PFSK-1 (cell line): ENCODE measurements at regions not wholly inside any gene's neighbourhood (a gene's known extent, or its start where the extent isn't known, plus 50 kb on each side); places are given as distances from the start of the nearest gene placed in this dataset.

Experiments
- FOXP2 ChIP-seq: optimal IDR thresholded peaks from 2 replicates; pipeline ENCODE3; 2011; ENCODE audit warnings: borderline replicate concordance, control low read depth, inconsistent platforms; ENCODE audit not compliant: insufficient read depth; ENCODE audit errors: extremely low read length, extremely low read depth
- POLR2AphosphoS5 ChIP-seq: IDR thresholded peaks from 2 replicates; pipeline ENCODE4 v1.6.1; 2012; ENCODE audit warnings: low read depth, mild to moderate bottlenecking, control low read depth, low read length, moderate library complexity
- SIN3A ChIP-seq: IDR thresholded peaks from 2 replicates; pipeline ENCODE4 v1.6.1; 2012; ENCODE audit warnings: mild to moderate bottlenecking, low read length, moderate library complexity, borderline replicate concordance; ENCODE audit not compliant: insufficient read depth
- TAF1 ChIP-seq: IDR thresholded peaks from 2 replicates; pipeline ENCODE4 v1.6.1; 2012; ENCODE audit warnings: low read length, control low read depth, borderline replicate concordance; ENCODE audit not compliant: insufficient read depth
- TF ChIP-seq, protein P1 (sequence below), 2 experiments: IDR thresholded peaks; 2 replicates each; pipeline versions ENCODE4 v1.6.1 to v1.8.0; 2011 to 2012; ENCODE audit warnings: low read depth in 2 of 2, low read length in 2 of 2, control low read depth in 1 of 2, inconsistent platforms in 1 of 2, mild to moderate bottlenecking in 1 of 2, moderate library complexity in 1 of 2; ENCODE audit not compliant: insufficient read depth in 1 of 2

DNA sequence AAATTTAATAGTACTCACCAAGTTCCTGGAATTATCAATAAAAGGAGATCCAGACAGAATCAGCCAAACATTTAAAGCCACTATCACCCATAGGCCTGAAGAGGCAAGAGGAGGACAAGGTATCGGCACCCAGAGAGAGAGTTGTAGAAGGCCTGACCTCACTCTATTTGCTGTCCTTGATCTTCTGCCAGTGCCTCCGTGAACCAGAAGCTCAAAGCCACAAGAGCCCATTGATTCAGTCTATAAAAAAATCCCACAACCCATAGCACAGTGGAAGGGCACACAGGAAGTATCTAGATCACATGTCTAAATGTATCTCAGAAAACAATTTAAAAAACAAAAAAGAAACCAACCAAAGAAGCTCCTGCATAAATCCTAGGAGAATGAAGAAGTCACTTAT, 68.6 kb upstream of the FAM174B start:
- TF ChIP-seq TAF1 (no peak), POLR2AphosphoS5 (no peak), FOXP2 (no peak), SIN3A (no peak)
- TF ChIP-seq, protein P1, sequence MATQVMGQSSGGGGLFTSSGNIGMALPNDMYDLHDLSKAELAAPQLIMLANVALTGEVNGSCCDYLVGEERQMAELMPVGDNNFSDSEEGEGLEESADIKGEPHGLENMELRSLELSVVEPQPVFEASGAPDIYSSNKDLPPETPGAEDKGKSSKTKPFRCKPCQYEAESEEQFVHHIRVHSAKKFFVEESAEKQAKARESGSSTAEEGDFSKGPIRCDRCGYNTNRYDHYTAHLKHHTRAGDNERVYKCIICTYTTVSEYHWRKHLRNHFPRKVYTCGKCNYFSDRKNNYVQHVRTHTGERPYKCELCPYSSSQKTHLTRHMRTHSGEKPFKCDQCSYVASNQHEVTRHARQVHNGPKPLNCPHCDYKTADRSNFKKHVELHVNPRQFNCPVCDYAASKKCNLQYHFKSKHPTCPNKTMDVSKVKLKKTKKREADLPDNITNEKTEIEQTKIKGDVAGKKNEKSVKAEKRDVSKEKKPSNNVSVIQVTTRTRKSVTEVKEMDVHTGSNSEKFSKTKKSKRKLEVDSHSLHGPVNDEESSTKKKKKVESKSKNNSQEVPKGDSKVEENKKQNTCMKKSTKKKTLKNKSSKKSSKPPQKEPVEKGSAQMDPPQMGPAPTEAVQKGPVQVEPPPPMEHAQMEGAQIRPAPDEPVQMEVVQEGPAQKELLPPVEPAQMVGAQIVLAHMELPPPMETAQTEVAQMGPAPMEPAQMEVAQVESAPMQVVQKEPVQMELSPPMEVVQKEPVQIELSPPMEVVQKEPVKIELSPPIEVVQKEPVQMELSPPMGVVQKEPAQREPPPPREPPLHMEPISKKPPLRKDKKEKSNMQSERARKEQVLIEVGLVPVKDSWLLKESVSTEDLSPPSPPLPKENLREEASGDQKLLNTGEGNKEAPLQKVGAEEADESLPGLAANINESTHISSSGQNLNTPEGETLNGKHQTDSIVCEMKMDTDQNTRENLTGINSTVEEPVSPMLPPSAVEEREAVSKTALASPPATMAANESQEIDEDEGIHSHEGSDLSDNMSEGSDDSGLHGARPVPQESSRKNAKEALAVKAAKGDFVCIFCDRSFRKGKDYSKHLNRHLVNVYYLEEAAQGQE (IDR thresholded peaks at IDR 0.05; ENCODE audit: insufficient read depth in 1 of 2, low read depth in 2 of 2, low read length in 2 of 2) = no peak

DNA sequence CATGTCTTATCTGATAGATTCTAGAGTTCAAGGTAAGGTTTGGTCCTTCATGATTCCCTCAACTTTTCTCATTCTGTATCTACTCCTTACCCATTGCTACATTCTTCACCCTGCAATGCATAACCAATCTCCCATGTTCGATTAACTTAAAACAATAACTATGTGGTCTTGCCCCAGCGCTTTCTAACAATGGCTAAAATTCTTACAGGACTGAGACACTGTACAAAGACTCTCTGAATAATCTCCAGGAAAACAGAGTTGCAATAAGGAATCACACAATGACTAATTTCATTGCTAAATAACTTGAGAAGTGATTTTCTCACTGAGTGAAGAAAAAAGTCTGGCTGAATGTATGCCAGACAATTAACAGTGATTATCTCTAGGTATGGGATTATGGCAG, 69.6 kb upstream of the FAM174B start:
- TF ChIP-seq TAF1 (no peak), POLR2AphosphoS5 (no peak), SIN3A (no peak), FOXP2 (no peak)

DNA sequence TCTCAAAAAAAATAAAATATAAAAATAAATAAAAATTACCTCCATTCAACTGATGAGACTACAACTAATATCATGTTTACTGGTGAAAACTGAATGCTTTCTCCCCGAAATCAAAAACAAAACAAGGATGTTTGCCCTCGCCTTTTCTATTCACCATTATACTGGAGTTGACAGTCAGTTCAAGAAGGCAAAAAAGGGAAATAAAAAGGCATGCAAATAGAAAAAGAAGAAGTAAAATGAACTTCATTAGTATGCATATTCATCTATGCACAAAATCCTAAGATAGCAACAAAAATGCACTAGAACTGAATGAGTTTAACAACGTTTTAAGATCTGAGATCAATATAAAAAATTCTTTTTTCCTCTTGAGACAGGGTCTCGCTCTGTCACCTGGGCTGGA, 72.7 kb upstream of the FAM174B start:
- TF ChIP-seq SIN3A (no peak), FOXP2 (no peak)
- TF ChIP-seq, protein P1 (IDR thresholded peaks at IDR 0.05; ENCODE audit: insufficient read depth in 1 of 2, low read depth in 2 of 2, low read length in 2 of 2) = no peak

DNA sequence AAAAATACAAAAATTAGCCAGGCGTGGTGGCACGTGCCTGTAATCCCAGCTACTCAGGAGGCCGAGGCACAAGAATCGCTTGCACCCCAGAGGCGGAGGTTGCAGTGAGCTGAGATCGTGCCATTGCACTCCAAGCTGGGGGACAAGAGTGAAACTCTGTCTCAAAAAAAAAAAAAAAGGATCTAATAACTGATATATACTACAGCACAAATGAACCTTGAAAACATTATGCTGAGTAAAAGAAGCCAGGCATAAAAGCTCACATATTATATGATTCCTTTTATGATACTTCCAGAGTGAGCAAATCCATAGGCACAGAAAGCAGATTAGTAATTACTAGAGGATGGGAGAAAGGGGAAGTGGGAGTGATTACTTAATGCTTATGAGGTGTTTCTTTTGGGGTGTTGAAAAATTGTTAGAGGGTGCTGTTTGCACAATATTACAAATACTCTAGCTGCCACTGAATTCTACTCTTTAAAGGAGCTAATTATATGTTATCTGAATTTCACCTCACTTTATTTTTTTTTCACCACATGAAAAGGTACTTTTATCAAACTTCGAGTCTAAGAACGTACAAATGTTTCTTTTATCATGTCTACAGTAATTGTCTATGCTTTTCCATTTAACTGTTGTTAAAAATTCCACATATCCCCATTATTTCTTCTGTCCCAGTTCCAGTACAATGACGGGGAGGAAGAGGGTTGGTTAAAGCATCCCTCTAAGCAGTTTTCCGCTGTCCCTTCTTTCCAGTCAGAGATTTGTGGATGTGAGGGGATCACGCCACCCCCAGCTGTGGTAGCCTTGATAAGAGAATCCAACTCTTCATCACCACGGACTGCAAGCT, 77.7 kb upstream of the FAM174B start:
- TF ChIP-seq SIN3A (no peak), FOXP2 (no peak), POLR2AphosphoS5 (no peak), TAF1 (no peak)
- TF ChIP-seq, protein P1 (IDR thresholded peaks at IDR 0.05; ENCODE audit: insufficient read depth in 1 of 2, low read depth in 2 of 2, low read length in 2 of 2) = no peak

DNA sequence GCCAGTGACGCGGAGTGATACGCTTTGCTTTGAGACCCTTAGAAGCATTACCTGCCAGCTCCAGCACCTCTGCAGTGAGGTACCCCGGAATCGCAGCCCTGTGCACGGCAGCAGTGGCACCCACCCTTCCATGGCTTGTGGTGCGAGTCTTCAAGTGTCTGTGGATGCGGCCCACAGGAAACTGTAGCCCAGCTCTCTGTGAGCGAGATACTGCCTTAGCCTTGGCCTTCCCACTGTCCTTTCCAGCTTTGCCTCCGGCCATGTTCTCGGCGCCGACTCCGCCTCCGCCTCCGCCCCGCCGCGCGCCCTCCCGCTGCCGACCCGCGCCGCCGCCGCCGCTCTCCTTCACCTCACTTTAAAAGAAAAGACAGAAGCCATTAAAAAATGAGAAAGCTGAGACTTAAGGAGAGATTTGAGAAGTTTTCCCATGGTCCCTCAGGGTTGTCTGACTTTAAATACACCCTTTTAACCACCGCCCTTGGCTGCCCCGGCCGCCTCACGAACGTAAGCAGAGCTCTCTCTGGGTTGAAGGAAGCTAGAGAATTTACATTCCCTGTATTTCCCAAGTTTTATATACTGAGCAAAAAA, 78.5 kb upstream of the FAM174B start:
- no peak for TF ChIP-seq TAF1
- TF ChIP-seq POLR2AphosphoS5 = no peak
- TF ChIP-seq, protein P1 (IDR thresholded peaks at IDR 0.05; ENCODE audit: insufficient read depth in 1 of 2, low read depth in 2 of 2, low read length in 2 of 2) = no peak
- TF ChIP-seq SIN3A = no peak
- TF ChIP-seq FOXP2 = no peak
